CD1c-positive myeloid dendritic cell (primary cell): ENCODE measurements at regions not wholly inside any gene's neighbourhood (a gene's known extent, or its start where the extent isn't known, plus 50 kb on each side); places are given as distances from the start of the nearest gene placed in this dataset.
"Not testable (repeated sequence)": the region's sequence is repeated elsewhere in the genome, so short reads cannot be mapped to it uniquely, and the experiment has no call there.

Experiments used
- DNase-seq: peaks from one replicate; pipeline ENCODE4 v3.0.0-alpha.2; 2016; ENCODE audit errors: extremely low spot score

DNA sequence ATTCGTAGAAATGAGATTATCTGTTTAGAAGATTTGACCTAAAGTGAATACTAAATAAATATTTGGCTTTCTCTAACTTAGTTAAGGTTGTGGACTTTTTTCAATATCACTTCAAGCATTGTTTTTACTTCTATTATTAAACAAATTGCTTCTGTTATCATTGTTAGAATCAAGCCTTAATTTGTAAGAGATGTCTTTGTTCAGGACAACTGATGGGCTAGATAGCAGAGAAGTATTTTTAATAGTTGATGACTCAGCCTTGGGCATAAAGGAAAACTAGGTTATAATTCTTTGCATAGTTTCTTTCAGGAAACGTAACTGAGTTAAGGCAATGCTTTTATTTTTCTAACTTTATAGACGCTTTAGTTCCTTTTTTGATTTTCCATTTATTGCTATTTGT, 128.8 kb upstream of the SMIM30 start:
- no peak for DNase-seq

- no peak for DNase-seq
Measured at GRCh38 chr7:113246738-113247137, 128.4 kb upstream of the SMIM30 start.

- no peak for DNase-seq
Measured at GRCh38 chr7:113232885-113233284, 114.5 kb upstream of the SMIM30 start.

DNA sequence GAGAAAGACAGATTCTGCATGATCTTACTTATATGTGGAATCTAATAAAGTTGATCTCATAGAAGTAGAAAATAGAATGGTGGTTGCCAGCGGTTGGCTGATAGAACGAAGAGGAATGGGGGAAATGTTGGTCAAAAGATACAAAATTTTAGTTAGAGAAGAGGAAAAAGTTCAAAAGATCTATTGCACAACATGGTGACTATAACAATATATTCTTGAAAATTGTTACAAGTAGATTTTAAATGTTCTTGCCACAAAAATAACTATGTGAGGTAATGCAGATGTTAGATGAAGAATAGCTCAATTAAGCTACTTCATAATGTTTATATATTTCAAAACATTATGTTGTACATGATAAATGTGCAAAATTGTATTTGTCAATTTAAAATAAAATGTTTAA, 112.3 kb upstream of the SMIM30 start:
- no peak for DNase-seq

GRCh38 chr7:113217314-113217713, 99.0 kb upstream of the SMIM30 start:
- no peak for DNase-seq

DNA sequence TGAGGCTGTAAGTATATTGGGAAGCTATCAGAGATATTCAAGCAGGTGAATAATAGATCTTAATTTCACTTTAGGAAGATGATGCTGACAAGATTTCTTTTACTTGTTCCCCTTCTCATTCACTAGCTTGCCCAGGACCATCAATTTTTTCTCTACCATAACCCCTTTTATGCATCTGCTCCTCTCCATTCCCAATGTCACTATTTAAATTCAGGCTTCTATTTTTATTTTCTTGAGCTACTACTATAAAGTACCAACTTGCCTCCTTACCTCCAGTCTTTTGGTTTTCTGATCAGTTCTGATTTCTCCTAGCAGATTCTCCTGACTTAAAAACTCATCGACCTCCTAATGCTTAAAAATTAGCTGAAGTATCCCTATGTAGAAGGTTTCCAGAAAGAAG, 97.7 kb upstream of the SMIM30 start:
- DNase-seq: no peak

GRCh38 chr7:113209449-113210203, 91.3 kb upstream of the SMIM30 start:
- no peak for DNase-seq

DNA sequence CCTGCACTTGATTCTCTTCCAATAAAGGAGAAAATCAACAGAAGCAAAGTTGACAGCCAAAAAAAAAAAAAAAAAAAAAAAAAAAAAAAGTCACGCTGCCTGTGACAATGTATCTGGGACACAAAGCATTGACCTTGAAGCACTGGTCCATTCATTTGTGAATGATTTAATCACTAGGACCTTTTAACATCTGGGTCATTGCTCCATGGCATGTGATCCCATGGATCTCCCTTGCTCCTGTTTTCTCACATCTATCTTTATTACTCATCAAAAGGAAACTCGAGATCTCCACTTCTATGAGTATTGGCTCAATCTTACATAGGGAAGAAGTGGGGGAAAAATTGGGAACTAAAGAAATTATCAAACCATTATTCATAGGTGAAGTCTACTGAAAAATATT, 89.6 kb upstream of the SMIM30 start:
- DNase-seq: no peak

DNA sequence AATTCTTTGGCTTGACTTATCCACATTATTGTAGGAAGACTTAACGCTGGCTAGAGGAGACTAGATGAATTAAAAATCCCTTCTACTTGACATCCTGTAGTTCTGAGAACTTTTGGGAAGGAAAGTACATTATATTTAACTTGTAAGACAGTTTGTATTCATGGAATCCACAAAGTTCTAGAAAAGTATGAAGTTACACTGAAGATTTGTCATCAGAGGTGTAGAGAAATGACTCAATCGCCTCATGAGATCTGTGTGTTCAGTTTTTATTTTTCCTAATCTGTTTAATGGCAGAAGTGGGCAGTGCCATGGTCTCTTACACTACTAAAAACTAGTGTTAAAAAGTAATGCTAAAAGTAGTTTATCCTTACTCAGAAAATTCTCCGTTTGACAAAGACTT, 89.1 kb upstream of the SMIM30 start:
- DNase-seq: no peak

- DNase-seq: no peak
Measured at GRCh38 chr7:113204415-113204814, 86.1 kb upstream of the SMIM30 start.

GRCh38 chr7:113202284-113202683, 83.9 kb upstream of the SMIM30 start:
- no peak for DNase-seq

DNA sequence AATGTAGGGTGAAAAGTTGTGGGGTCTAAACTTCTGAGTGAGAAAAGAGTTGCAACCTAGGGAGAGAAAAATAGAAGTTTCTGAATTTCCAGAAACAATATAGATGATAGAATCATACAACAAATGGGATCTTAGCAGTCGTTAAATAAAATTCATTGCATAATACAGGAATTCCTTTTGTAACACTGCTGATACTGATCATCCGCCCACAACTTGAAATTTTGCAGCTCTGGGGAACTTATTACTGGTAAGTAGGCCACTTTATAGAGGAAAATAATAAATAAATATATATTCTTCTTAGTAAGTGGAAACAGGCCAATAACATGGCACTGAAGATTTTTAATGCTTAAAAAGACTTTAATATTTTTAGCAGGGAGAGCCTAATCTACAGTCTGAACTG, 81.9 kb upstream of the SMIM30 start:
- DNase-seq: no peak

GRCh38 chr7:113199841-113200240, 81.5 kb upstream of the SMIM30 start:
- DNase-seq: no peak

DNA sequence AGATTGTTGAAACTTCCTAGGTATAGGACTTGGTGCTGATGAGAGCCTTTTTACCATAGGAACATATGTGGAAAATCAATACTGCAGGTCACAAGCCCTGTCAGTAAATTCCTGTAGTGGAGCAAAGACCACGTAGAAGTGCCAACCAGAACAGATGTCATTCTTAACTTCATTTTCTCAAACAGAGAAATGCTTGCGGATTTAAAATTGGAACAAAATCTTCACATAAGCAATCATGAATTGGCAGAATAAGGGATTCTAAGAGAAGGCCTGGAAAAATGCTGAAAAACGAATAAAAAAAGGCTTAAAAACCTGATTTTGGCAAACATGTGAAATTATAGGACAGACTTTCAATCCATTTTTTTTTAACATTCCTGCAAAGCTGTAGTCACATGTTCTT, 80.8 kb upstream of the SMIM30 start:
- DNase-seq: no peak

GRCh38 chr7:113198226-113198625, 79.9 kb upstream of the SMIM30 start:
- DNase-seq: no peak

GRCh38 chr7:113197274-113197673, 78.9 kb upstream of the SMIM30 start:
- DNase-seq: no peak

GRCh38 chr7:113188396-113188795, 70.0 kb upstream of the SMIM30 start:
- DNase-seq: no peak

GRCh38 chr7:113179313-113179712, 61.0 kb upstream of the SMIM30 start:
- no peak for DNase-seq

DNA sequence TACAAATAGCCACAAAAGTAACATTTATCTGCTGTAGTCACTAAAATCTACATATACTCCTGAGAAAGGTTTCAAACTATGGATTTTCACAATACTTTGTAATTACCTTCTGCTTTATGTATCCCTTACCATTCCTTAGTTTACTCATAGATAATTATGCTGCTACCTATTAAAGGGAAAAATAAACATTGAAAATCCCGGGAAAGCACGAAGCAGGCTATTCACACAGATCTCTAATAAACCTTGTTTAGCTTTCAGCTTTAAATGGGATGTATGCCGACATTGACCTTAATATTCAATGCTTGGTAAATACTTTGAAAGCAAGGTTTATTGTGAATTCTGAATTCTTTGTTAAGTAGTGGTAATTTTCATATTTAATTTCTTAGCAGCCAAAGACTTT, 58.5 kb upstream of the SMIM30 start:
- no peak for DNase-seq

DNA sequence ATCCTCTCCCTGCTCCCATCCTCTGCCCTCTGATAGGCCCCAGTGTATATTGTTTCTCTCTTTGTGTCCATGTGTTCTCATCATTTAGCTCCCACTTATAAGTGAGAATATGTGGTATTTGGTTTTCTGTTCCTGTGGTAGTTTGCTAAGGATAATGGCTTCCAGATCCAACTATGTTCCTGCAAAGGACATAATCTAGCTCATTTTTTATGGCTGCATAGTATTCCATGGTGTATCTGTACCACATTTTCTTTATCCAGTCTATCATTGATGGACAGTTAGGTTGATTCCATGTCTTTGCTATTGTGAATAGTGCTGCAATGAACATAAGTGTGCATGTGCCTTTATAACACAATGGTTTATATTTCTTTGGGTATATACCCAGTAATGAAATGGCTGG, 57.8 kb upstream of the SMIM30 start:
- DNase-seq: not testable (repeated sequence)

DNA sequence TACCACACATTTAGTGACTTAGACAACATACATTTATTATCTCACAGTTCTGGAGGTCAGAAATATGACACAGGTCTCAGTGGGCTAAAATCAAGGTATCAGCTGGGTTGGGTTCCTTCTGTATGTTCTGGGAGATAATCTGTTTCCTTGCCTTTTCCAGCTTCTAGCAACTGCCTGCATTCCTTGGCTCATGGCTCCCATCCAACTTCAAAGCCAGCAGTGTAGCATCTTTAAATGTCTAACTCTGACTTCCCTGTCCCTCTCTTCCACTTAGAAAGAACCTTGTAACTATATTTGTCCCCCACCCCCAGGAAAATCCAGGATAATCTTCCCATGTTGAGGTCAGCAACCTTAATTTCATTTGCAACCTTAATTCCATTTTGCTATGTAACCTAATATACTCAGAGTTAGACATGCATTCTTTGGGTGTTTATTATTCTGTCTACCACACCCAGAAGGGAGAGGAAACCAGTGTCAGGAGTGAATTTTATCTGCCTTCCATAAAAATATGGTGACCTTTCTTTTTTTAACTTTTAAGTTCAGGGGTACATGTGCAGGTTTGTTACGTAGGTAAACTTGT, 57.3 kb upstream of the SMIM30 start:
- DNase-seq: no peak

DNA sequence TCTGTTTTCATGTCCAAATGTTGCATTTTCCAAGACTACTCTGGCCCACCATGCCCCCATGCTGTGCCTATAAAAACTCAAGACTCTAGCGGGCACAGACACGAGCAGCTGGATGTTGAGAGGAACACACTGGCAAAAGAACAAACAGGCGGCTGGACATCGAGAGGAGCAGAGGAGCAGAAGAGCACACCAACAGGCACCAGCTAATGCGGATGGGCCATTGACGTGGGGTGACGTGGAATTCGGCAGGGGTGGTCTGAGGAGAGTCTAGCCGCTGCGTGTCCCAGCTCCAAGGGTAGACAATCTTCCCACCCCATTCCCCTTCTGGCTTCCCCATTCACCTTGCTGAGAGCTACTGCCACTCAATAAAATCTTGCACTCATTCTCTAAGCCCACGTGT, 54.4 kb upstream of the SMIM30 start:
- no peak for DNase-seq

- no peak for DNase-seq
Measured at GRCh38 chr7:113170591-113170990, 52.2 kb upstream of the SMIM30 start.
